ENCODE measurements at regions not wholly inside any gene's neighbourhood (a gene's known extent, or its start where the extent isn't known, plus 50 kb on each side); places are given as distances from the start of the nearest gene placed in this dataset.
"Not testable (repeated sequence)": the region's sequence is repeated elsewhere in the genome, so short reads cannot be mapped to it uniquely, and the experiment has no call there.

GRCh38 chr2:111511062-111511461, 372.9 kb downstream of the ANAPC1 start:
- not testable (repeated sequence) for DNase-seq

DNA sequence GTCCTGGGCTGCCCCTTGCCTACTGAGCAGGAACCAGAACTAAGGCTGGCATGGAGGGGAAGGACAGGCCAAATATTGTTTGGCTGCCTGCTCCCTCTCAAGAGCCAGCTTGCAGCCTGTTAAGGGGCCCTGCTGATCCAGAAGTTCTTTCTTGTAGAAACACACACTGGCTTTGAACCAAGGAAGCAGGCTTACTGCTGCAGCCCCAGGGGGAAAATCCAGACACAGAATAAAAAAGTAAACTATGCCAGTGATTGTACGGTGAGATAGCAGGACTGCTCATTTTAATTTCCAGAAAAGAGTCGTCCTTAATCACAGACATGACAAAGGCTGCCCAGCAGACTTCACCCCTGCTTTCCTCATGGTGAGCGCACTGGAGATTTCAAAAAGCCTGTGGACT, 371.6 kb downstream of the ANAPC1 start:
- DNase-seq = not testable (repeated sequence)

DNA sequence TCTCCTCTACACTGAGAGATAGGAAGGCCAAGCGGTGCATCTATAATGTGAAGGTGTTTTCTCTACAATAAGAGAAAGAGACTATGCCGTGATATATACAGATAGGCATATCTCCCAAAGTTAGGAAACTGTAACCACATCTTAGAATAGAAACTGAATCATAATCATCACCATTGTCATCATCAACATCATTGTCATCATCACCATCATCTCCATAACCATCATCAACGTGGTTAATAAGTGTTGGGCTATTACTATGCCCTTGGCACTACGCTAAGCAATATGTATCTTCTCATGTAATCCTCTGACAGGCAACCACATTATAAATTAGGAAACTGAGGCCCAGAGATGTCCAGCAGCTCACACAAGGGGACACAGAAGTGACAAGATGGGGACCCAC, 369.9 kb downstream of the ANAPC1 start:
- not testable (repeated sequence) for DNase-seq

DNA sequence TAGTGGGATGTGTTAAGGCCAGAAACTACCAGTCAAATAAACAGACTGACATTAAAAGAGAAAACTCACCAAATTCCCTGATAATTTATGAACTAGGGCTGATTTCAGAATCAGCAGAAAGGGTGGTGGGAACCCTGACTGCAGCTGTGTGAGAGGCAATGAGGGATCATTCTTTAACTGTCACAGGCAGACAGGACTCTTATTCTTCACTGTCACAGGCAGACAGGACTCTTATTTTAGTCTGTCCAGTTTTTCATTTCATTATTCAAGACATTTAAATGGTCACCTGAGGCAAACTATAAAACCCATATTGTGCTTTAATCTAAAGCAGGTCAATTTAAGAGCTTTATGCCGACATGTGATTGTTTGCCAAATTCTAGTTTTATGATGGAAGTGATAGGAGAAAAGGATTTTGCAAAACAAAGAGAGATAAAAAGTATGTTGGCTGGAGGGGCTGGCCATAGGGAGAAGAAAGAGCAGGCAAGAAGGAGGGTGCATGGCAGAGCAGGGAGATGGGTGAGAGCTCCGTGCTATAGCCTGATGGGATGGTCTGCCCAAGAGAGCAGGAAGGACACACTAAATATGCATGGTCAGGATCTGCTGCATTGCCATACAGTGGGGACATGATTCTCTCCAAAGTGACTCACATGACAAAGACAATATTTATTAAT, 366.8 kb downstream of the ANAPC1 start:
- not testable (repeated sequence) for DNase-seq

- not testable (repeated sequence) for DNase-seq
These were observed 366.3 kb downstream of the ANAPC1 start for GRCh38 chr2:111517721-111518053.

DNA sequence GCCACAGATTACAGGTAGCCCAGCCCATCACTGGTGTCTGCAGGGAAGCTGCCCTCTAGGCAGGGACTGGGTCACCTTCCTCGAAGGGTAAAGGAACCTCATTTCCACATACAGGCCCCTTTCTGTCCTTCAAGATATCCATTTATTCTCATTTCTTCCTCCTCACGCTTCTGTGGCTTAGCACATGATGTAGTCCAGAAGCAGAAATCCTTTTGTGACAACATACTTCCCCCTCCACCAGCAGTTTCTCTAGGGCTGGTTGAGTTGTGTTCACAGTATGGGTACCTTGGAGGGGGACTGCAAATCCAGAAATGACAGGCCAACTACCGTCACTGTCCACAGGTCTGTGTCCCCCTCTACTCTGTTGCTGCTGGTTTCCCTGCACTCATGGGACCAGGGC, 364.9 kb downstream of the ANAPC1 start:
- no peak for DNase-seq

DNA sequence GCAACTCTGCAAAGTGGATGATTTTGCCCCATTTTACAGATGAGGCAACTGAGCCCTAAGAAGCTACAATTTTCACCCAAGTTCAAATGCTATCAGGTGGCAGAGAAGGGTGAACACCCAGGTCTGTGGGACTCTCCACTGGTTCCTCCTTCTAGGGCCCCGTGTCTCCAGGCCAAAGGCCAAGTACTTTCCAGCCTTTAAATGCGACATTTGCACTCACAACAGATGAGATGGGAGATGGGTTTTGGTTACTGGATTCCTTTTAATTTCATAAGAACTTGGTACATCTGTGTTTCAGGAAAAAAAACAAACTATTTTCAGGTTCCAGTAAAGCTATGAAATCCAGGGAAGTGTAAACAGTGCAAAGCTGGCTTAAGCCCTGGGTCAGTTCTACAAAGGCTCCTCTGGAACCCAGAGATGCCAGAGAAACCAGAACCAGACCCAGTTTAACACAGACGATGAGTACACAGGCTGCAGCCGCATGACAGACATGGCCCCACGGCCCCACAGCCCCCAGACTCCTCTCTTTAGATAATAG, 361.7 kb downstream of the ANAPC1 start:
- DNase-seq = no peak

DNA sequence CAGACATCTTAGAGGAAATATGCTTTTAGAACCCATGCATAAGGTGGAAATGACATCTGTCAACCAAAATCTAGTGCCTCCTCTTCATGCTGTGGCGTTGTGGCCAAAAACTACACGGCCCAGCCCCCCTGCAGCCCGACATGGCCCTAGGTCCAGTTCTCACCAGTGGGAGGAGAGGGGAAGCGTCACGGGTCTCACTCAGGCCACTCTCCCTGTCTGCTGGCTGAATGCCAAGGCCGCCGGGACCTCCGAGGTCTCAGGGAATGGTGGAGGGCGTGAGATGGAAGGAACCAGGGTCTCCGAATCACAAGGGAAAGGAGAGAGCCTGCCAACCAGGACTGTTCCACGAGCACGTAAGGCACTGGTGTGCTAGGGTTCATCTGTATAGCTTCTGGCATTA, 361.0 kb downstream of the ANAPC1 start:
- DNase-seq = no peak

DNA sequence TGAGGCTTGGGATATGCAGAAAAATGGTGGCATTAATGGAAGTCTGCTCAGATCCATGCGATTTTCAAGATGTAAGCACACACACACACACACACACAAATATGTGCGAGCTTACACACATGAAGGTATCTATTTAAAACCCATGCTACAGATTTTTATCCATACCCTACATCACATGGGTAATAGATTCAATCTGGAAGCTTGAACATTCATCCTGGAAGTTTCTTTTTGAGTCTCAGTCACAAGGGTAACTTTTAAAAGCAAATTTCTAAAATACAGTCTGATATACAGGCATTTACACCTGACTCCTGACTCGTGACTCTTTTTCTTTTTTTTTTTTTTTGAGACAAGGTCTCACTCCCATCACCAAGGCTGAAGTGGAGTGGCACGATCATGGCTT, 359.0 kb downstream of the ANAPC1 start:
- DNase-seq = not testable (repeated sequence)

DNA sequence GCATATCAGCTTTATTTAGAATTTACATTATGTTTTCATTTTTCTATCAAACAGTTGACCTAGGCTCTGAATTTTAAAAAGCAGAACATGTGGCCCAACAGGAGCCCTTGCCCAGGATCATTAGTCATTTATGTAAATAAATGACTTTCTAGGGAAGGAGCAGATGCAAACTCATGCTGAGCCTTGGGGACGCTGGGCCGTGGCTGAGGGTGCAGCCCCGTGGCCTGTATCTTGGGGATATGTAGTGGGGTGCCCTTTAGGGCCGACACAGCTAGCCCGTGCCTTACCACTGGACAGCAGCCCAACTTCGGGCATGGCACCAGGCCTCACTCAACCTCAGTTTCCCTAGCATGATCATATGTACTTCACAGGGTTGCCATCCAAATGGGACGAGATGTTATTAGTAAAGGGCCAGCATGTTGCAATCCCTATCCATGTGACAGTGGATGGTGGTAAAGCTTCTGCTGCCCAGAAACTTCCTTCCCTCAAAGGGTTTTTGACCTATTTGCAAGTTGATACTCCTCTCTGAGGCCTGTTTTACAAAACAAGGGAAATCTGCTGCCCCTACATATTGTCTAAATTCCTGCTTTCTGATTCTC, 357.9 kb downstream of the ANAPC1 start:
- DNase-seq = not testable (repeated sequence)

DNA sequence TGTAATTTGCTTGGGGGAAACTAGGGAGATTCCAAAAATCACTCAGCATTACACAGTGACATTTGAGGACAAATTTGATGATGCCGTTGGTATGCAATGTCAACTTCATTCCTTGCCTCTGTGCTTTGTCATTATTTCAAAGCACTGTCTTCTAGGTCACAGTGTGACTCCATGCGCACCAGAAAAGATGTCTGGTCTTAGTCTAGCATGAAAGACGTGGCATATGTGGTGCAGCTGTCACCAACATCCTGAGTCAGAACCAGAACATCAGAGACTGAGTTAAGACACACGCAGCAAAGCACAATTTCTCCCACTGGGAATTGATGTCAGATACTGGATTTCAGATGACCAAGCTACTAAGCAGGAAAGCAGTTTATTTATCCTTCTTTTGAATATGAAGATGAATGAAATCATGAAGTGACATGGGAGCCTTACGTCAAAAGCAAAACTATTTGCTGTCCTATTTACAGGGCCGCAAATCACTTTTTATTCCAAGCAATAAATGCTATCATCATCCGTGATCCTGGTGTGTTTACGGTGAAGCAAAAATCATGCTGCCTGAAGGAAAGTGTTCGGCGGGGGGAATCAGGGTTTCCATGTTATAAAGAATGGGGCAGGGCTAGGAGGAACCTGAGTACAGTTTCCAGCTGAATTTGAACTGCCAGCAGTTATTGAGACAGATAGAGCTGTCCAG, 356.1 kb downstream of the ANAPC1 start:
- not testable (repeated sequence) for DNase-seq

DNA sequence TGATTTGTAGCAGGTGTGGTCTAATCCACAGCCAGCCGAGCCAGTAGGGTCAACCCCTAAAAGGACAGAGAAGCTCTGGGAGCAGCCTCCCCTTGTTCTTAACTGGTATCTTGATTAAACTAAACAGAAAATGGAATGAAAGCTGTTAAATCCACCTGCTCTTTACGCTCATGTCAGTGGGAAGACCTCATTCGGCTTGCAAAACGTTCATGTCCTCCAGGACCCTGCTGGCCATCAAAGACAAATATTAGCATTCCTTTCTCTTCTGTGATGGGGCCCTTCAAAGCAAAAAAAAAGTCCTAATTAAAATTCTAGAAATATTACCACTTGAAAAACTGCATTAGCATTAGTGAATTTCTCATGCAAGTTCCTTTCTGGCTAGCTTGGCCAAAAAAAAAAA, 355.0 kb downstream of the ANAPC1 start:
- DNase-seq = not testable (repeated sequence)

DNA sequence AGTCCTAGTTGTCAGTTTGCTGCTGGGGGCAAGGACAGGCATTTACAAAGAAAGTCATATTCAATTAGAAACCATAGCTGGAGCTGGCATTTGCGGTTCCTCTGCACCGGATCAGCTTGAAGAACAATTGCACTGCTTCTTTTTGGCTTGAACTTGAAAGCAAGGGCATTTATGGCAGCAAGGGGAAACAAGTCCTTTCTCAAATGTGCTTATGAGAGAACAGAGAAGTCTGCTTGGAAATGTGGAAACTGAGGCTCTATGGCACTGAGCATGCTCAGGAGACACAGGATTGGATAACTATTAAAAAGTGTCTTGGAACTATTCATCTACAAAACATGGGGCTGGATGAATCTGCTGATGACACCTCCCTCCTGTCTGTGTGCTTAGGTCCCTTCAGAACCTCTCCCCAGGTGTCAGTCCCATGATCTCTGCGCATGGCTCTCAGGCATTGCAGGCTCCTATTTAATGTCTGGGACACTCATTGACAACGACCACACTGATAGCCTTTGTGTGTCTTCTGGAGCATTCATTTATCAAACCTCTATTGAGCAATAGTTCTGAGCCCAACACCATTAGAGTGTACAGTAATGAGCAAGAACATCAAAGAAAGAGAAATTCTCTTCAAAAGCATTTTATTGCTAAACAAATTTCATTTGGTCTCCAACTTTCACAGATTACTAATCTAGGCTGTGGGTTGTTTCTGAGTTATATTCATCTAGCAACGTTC, 353.6 kb downstream of the ANAPC1 start:
- not testable (repeated sequence) for DNase-seq

GRCh38 chr2:111532682-111533556, 351.1 kb downstream of the ANAPC1 start:
- DNase-seq = not testable (repeated sequence)

- DNase-seq = not testable (repeated sequence)
These were observed 350.3 kb downstream of the ANAPC1 start for GRCh38 chr2:111533557-111534247.

- no peak for DNase-seq
These were observed 349.1 kb downstream of the ANAPC1 start for GRCh38 chr2:111534910-111535352.

GRCh38 chr2:111535404-111535803, 348.6 kb downstream of the ANAPC1 start:
- DNase-seq = no peak

DNA sequence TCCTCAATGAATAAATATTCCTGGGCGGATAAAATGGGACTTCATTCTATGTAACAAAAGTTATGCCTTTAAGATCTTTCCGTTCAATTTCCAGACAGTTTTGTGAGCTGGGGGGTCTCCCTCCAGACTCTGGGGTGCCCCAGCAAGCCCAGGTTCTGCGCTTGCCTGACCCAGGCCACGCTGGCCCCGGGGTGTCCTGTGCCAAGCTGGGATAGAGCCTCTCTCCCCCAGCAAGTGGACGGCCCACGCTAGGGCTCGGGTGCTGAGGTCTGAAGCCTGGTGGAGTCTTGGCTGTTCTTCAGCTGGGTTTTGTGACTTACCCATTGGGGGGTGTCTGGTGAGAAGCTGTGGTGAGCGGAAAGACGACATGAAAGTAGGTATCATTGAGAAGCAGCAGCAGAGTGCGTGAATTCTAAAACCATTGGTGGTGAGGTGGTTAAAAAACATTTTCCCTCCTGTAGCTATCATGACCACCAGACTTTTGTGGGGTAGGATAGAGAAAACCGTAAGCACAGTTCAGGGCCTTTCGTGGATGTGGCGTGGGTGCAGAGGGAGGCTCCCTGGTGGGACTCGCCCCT, 346.8 kb downstream of the ANAPC1 start:
- no peak for DNase-seq

DNA sequence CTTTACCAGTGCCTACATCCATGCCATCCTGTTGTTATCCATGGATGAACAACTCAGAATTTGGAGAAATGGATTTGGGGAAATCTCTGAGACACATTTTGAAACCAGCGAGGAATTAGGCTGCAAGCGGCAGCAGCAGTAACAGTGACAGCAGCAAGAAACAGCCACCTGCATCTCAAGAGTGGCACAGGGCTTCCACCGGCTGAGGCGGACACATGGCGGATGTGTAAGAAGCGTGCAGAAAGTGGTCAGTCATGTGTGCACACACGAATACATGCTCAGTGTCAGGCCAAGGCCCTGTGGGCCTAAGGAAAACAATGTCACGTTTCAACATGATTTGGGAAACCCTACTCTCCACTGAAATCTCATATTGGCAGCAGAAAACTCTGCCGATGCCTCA, 344.0 kb downstream of the ANAPC1 start:
- not testable (repeated sequence) for DNase-seq

- DNase-seq = not testable (repeated sequence)
These were observed 341.7 kb downstream of the ANAPC1 start for GRCh38 chr2:111542120-111542774.

DNA sequence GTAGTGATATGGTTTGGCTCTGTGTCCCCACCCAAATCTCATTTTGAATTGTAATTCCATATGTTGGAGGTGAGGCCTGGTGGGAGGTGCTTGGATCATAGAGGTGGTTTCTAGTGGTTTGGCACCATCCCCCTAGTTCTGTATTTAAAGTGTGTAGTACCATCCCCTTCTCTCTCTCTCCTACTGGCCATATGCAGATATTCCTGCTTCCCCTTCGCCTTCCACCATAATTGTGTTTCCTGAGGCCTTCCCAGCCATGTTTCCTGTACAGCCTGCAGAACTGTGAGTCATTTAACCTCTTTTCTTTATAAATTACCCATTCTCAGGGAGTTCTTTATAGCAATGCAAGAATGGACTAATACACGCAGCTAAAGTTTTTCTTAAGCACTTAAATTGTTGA, 340.0 kb downstream of the ANAPC1 start:
- DNase-seq = not testable (repeated sequence)

All from NCI-H510A (cell line).